ENCODE measurements at regions not wholly inside any gene's neighbourhood (a gene's known extent, or its start where the extent isn't known, plus 50 kb on each side); places are given as distances from the start of the nearest gene placed in this dataset.
"Not testable (repeated sequence)": the region's sequence is repeated elsewhere in the genome, so short reads cannot be mapped to it uniquely, and the experiment has no call there.

GRCh38 chr1:227508431-227508830 lies 54.9 kb upstream of the ZNF678 start:
- H3K27ac ChIP-seq = no peak overlapping the region
- H3K4me3 ChIP-seq = no peak overlapping the region
- H3K9ac ChIP-seq (ENCODE audit: insufficient read length) = no peak overlapping the region
- DNase-seq (ENCODE audit: low read depth, low spot score) = no peak
- no peaks in the 10 kb centered on the region for H3K9me3 ChIP-seq (ENCODE audit: low read depth, low read length)
- TF ChIP-seq EZH2 (IDR thresholded peaks at IDR 0.05) (no peak), FOXP2 (optimal IDR thresholded peaks at IDR 0.05; ENCODE audit: control extremely low read depth, extremely low read length, insufficient read depth) (no peak), POLR2AphosphoS5 (IDR thresholded peaks at IDR 0.05; ENCODE audit: borderline replicate concordance, low read depth, low read length) (no peak)
- H3K36me3 ChIP-seq (ENCODE audit: insufficient read depth, low read length) = no peaks in the 10 kb centered on the region

GRCh38 chr1:227506490-227507393 lies 56.6 kb upstream of the ZNF678 start:
- H3K9me3 ChIP-seq (ENCODE audit: low read depth, low read length); H3K27ac ChIP-seq; H3K36me3 ChIP-seq (ENCODE audit: insufficient read depth, low read length); H3K9ac ChIP-seq (ENCODE audit: insufficient read length); H3K4me3 ChIP-seq; DNase-seq (ENCODE audit: low read depth, low spot score): not testable (repeated sequence)

- H3K9ac ChIP-seq (ENCODE audit: insufficient read length); DNase-seq (ENCODE audit: low read depth, low spot score); H3K4me3 ChIP-seq; H3K9me3 ChIP-seq (ENCODE audit: low read depth, low read length); H3K36me3 ChIP-seq (ENCODE audit: insufficient read depth, low read length); H3K27ac ChIP-seq: not testable (repeated sequence)
Measured at GRCh38 chr1:227496045-227496444, 67.3 kb upstream of the ZNF678 start.

- DNase-seq (ENCODE audit: low read depth, low spot score); H3K4me3 ChIP-seq; H3K36me3 ChIP-seq (ENCODE audit: insufficient read depth, low read length); H3K9ac ChIP-seq (ENCODE audit: insufficient read length); H3K9me3 ChIP-seq (ENCODE audit: low read depth, low read length); H3K27ac ChIP-seq: not testable (repeated sequence)
Measured at GRCh38 chr1:227493863-227494551, 69.3 kb upstream of the ZNF678 start.

GRCh38 chr1:227490478-227490877 lies 72.9 kb upstream of the ZNF678 start:
- TF ChIP-seq POLR2AphosphoS5 (IDR thresholded peaks at IDR 0.05; ENCODE audit: borderline replicate concordance, low read depth, low read length) = no peak
- no peak for TF ChIP-seq EZH2 (IDR thresholded peaks at IDR 0.05)
- Histone ChIP-seq H3K36me3 (ENCODE audit: insufficient read depth, low read length) (no peaks in the 10 kb centered on the region), H3K9me3 (ENCODE audit: low read depth, low read length) (no peaks in the 10 kb centered on the region), H3K27ac (no peak overlapping the region), H3K4me3 (no peak overlapping the region), H3K9ac (ENCODE audit: insufficient read length) (no peak overlapping the region)
- no peak for DNase-seq (ENCODE audit: low read depth, low spot score)

GRCh38 chr1:227490001-227490400 lies 73.4 kb upstream of the ZNF678 start:
- no peak overlapping the region for H3K27ac ChIP-seq
- H3K4me3 ChIP-seq = no peak overlapping the region
- no peak overlapping the region for H3K9ac ChIP-seq (ENCODE audit: insufficient read length)
- H3K36me3 ChIP-seq (ENCODE audit: insufficient read depth, low read length) = no peaks in the 10 kb centered on the region
- no peak for DNase-seq (ENCODE audit: low read depth, low spot score)
- TF ChIP-seq POLR2AphosphoS5 (IDR thresholded peaks at IDR 0.05; ENCODE audit: borderline replicate concordance, low read depth, low read length) = no peak
- TF ChIP-seq FOXP2 (optimal IDR thresholded peaks at IDR 0.05; ENCODE audit: control extremely low read depth, extremely low read length, insufficient read depth) = no peak
- TF ChIP-seq EZH2 (IDR thresholded peaks at IDR 0.05) = no peak
- H3K9me3 ChIP-seq (ENCODE audit: low read depth, low read length) = no peaks in the 10 kb centered on the region

GRCh38 chr1:227489572-227489971 lies 73.8 kb upstream of the ZNF678 start:
- no peak overlapping the region for H3K4me3 ChIP-seq
- TF ChIP-seq FOXP2 (optimal IDR thresholded peaks at IDR 0.05; ENCODE audit: control extremely low read depth, extremely low read length, insufficient read depth) (no peak), POLR2AphosphoS5 (IDR thresholded peaks at IDR 0.05; ENCODE audit: borderline replicate concordance, low read depth, low read length) (no peak), EZH2 (IDR thresholded peaks at IDR 0.05) (no peak)
- H3K9me3 ChIP-seq (ENCODE audit: low read depth, low read length) = no peaks in the 10 kb centered on the region
- no peaks in the 10 kb centered on the region for H3K36me3 ChIP-seq (ENCODE audit: insufficient read depth, low read length)
- H3K9ac ChIP-seq (ENCODE audit: insufficient read length) = no peak overlapping the region
- no peak for DNase-seq (ENCODE audit: low read depth, low spot score)
- H3K27ac ChIP-seq = no peak overlapping the region

GRCh38 chr1:227487606-227488005 lies 75.8 kb upstream of the ZNF678 start:
- Histone ChIP-seq H3K9me3 (ENCODE audit: low read depth, low read length) (no peaks in the 10 kb centered on the region), H3K4me3 (no peak overlapping the region), H3K9ac (ENCODE audit: insufficient read length) (no peak overlapping the region), H3K27ac (no peak overlapping the region), H3K36me3 (ENCODE audit: insufficient read depth, low read length) (no peaks in the 10 kb centered on the region)
- TF ChIP-seq FOXP2 (optimal IDR thresholded peaks at IDR 0.05; ENCODE audit: control extremely low read depth, extremely low read length, insufficient read depth) (no peak), POLR2AphosphoS5 (IDR thresholded peaks at IDR 0.05; ENCODE audit: borderline replicate concordance, low read depth, low read length) (no peak), EZH2 (IDR thresholded peaks at IDR 0.05) (no peak)
- DNase-seq (ENCODE audit: low read depth, low spot score) = no peak

- no peaks in the 10 kb centered on the region for H3K9me3 ChIP-seq (ENCODE audit: low read depth, low read length)
- H3K9ac ChIP-seq (ENCODE audit: insufficient read length) = no peak overlapping the region
- H3K27ac ChIP-seq = no peak overlapping the region
- no peak for DNase-seq (ENCODE audit: low read depth, low spot score)
- TF ChIP-seq FOXP2 (optimal IDR thresholded peaks at IDR 0.05; ENCODE audit: control extremely low read depth, extremely low read length, insufficient read depth) = no peak
- no peak for TF ChIP-seq EZH2 (IDR thresholded peaks at IDR 0.05)
- TF ChIP-seq POLR2AphosphoS5 (IDR thresholded peaks at IDR 0.05; ENCODE audit: borderline replicate concordance, low read depth, low read length) = no peak
- H3K4me3 ChIP-seq = no peak overlapping the region
- H3K36me3 ChIP-seq (ENCODE audit: insufficient read depth, low read length) = no peaks in the 10 kb centered on the region
Measured at GRCh38 chr1:227486559-227486958, 76.8 kb upstream of the ZNF678 start.

Data from SK-N-MC (cell line).